ENCODE measurements at regions not wholly inside any gene's neighbourhood (a gene's known extent, or its start where the extent isn't known, plus 50 kb on each side); places are given as distances from the start of the nearest gene placed in this dataset.
"Not testable (repeated sequence)": the region's sequence is repeated elsewhere in the genome, so short reads cannot be mapped to it uniquely, and the experiment has no call there.

- H3K9me3 ChIP-seq (replicated peaks), result no peaks in the 10 kb centered on the region
- H3K4me1 ChIP-seq, result no peaks in the 10 kb centered on the region
- no peaks in the 10 kb centered on the region for H3K27me3 ChIP-seq (ENCODE audit: low read depth)
- H3K36me3 ChIP-seq, result no peaks in the 10 kb centered on the region
- no peak overlapping the region for H3K4me3 ChIP-seq
- no peak for TF ChIP-seq CTCF (IDR thresholded peaks at IDR 0.05; ENCODE audit: borderline replicate concordance)
- no peak overlapping the region for H3K27ac ChIP-seq (replicated peaks)
- no peak for DNase-seq
- intact Hi-C loops (cut with micrococcal nuclease), result no loop called here
Observed at GRCh38 chr12:23133471-23133870, 508.5 kb downstream of the ETNK1 start.

- Histone ChIP-seq H3K4me3 (no peak overlapping the region), H3K27ac (replicated peaks) (no peak overlapping the region), H3K9me3 (replicated peaks) (peaks cover 13% of the 10 kb centered on the region), H3K36me3 (no peaks in the 10 kb centered on the region), H3K27me3 (ENCODE audit: low read depth) (no peaks in the 10 kb centered on the region), H3K4me1 (no peaks in the 10 kb centered on the region)
- no peak for DNase-seq
- intact Hi-C loops (cut with micrococcal nuclease), result no loop called here
- no peak for TF ChIP-seq CTCF (IDR thresholded peaks at IDR 0.05; ENCODE audit: borderline replicate concordance)
Observed at GRCh38 chr12:23139026-23139425, 514.1 kb downstream of the ETNK1 start.

GRCh38 chr12:23140710-23141109, 515.7 kb downstream of the ETNK1 start:
- H3K27ac ChIP-seq (replicated peaks), result no peak overlapping the region
- no peak for DNase-seq
- intact Hi-C loops (cut with micrococcal nuclease), result no loop called here
- no peaks in the 10 kb centered on the region for H3K4me1 ChIP-seq
- no peak overlapping the region for H3K4me3 ChIP-seq
- H3K36me3 ChIP-seq, result no peaks in the 10 kb centered on the region
- TF ChIP-seq CTCF (IDR thresholded peaks at IDR 0.05; ENCODE audit: borderline replicate concordance), result no peak
- no peaks in the 10 kb centered on the region for H3K27me3 ChIP-seq (ENCODE audit: low read depth)
- H3K9me3 ChIP-seq (replicated peaks), result peaks cover 22% of the 10 kb centered on the region

GRCh38 chr12:23141335-23141734, 516.4 kb downstream of the ETNK1 start:
- Histone ChIP-seq H3K4me1 (no peaks in the 10 kb centered on the region), H3K36me3 (no peaks in the 10 kb centered on the region), H3K4me3 (no peak overlapping the region), H3K9me3 (replicated peaks) (peaks cover 26% of the 10 kb centered on the region), H3K27ac (replicated peaks) (no peak overlapping the region), H3K27me3 (ENCODE audit: low read depth) (no peaks in the 10 kb centered on the region)
- no peak for DNase-seq
- intact Hi-C loops (cut with micrococcal nuclease), result no loop called here
- no peak for TF ChIP-seq CTCF (IDR thresholded peaks at IDR 0.05; ENCODE audit: borderline replicate concordance)

GRCh38 chr12:23146070-23146469, 521.1 kb downstream of the ETNK1 start:
- H3K4me3 ChIP-seq; H3K4me1 ChIP-seq; H3K27me3 ChIP-seq (ENCODE audit: low read depth); H3K27ac ChIP-seq (replicated peaks); DNase-seq; H3K36me3 ChIP-seq; intact Hi-C loops (cut with micrococcal nuclease): not testable (repeated sequence)
- H3K9me3 ChIP-seq (replicated peaks), result peaks cover 34% of the 10 kb centered on the region

GRCh38 chr12:23168459-23168858, 543.5 kb downstream of the ETNK1 start:
- no peak for DNase-seq
- Histone ChIP-seq H3K4me3 (no peak overlapping the region), H3K4me1 (no peaks in the 10 kb centered on the region), H3K9me3 (replicated peaks) (peaks cover 6% of the 10 kb centered on the region), H3K27ac (replicated peaks) (no peak overlapping the region), H3K27me3 (ENCODE audit: low read depth) (no peaks in the 10 kb centered on the region), H3K36me3 (no peaks in the 10 kb centered on the region)
- TF ChIP-seq CTCF (IDR thresholded peaks at IDR 0.05; ENCODE audit: borderline replicate concordance), result no peak
- intact Hi-C loops (cut with micrococcal nuclease), result no loop called here

Data from left ventricle myocardium inferior (tissue), 1 donor.